Endothelial cell (in vitro differentiated cells): ENCODE measurements at regions not wholly inside any gene's neighbourhood (a gene's known extent, or its start where the extent isn't known, plus 50 kb on each side); places are given as distances from the start of the nearest gene placed in this dataset.

ENCODE experiments used
- DNase-seq: peaks from one replicate; pipeline ENCODE4 v3.0.0; 2021; ENCODE audit warnings: low spot score
- H3K27ac Mint-ChIP-seq: one replicate; pipeline ENCODE4 v1.8.0; 2021; ENCODE audit warnings: mixed read lengths, inconsistent platforms; ENCODE audit not compliant: unreplicated experiment
- H3K27me3 Mint-ChIP-seq: one replicate; pipeline ENCODE4 v1.8.0; 2021; ENCODE audit warnings: mild to moderate bottlenecking, moderate library complexity, mixed read lengths, inconsistent platforms; ENCODE audit not compliant: unreplicated experiment
- H3K36me3 Mint-ChIP-seq: one replicate; pipeline ENCODE4 v1.8.0; 2021; ENCODE audit warnings: mild to moderate bottlenecking, low read depth, mixed read lengths, inconsistent platforms; ENCODE audit not compliant: unreplicated experiment
- H3K4me1 Mint-ChIP-seq: one replicate; pipeline ENCODE4 v1.8.0; 2021; ENCODE audit warnings: mild to moderate bottlenecking, mixed read lengths, inconsistent platforms; ENCODE audit not compliant: unreplicated experiment
- H3K4me3 Mint-ChIP-seq: one replicate; pipeline ENCODE4 v1.8.0; 2021; ENCODE audit warnings: mild to moderate bottlenecking, mixed read lengths, inconsistent platforms; ENCODE audit not compliant: unreplicated experiment
- H3K9me3 Mint-ChIP-seq: one replicate; pipeline ENCODE4 v1.8.0; 2021; ENCODE audit warnings: mixed read lengths, inconsistent platforms; ENCODE audit not compliant: unreplicated experiment
- CTCF ChIP-seq: fragments of 200-600 bp; sonication (generic); IDR thresholded peaks from one replicate; pipeline ENCODE4 v1.5.0; 2021; ENCODE audit warnings: antibody characterized with exemption; ENCODE audit not compliant: unreplicated experiment

GRCh38 chr1:209355415-209355814 is 228.1 kb upstream of the CAMK1G start:
- Mint-ChIP-seq H3K4me1 (no peaks in the 10 kb centered on the region), H3K27ac (no peak overlapping the region), H3K4me3 (no peak overlapping the region), H3K27me3 (no peaks in the 10 kb centered on the region), H3K9me3 (no peaks in the 10 kb centered on the region), H3K36me3 (no peaks in the 10 kb centered on the region)
- DNase-seq: no peak
- no peak for TF ChIP-seq CTCF

GRCh38 chr1:209356976-209357377 is 226.5 kb upstream of the CAMK1G start:
- Mint-ChIP-seq H3K4me3 (no peak overlapping the region), H3K4me1 (no peaks in the 10 kb centered on the region), H3K27ac (no peak overlapping the region), H3K9me3 (no peaks in the 10 kb centered on the region), H3K27me3 (no peaks in the 10 kb centered on the region), H3K36me3 (no peaks in the 10 kb centered on the region)
- DNase-seq: no peak
- no peak for TF ChIP-seq CTCF

GRCh38 chr1:209363112-209363511 is 220.4 kb upstream of the CAMK1G start:
- H3K27ac Mint-ChIP-seq: no peak overlapping the region
- H3K4me1 Mint-ChIP-seq: no peaks in the 10 kb centered on the region
- no peaks in the 10 kb centered on the region for H3K9me3 Mint-ChIP-seq
- H3K4me3 Mint-ChIP-seq: no peak overlapping the region
- H3K27me3 Mint-ChIP-seq: peaks cover under 1% of the 10 kb centered on the region
- no peaks in the 10 kb centered on the region for H3K36me3 Mint-ChIP-seq
- no peak for TF ChIP-seq CTCF
- no peak for DNase-seq

GRCh38 chr1:209364716-209365115 is 218.8 kb upstream of the CAMK1G start:
- Mint-ChIP-seq H3K4me3 (no peak overlapping the region), H3K9me3 (no peaks in the 10 kb centered on the region), H3K36me3 (no peaks in the 10 kb centered on the region), H3K27ac (no peak overlapping the region), H3K4me1 (no peaks in the 10 kb centered on the region), H3K27me3 (peaks cover 2% of the 10 kb centered on the region)
- TF ChIP-seq CTCF: no peak
- DNase-seq: no peak

- Mint-ChIP-seq H3K4me3 (no peak overlapping the region), H3K27ac (no peak overlapping the region), H3K4me1 (no peaks in the 10 kb centered on the region), H3K9me3 (no peaks in the 10 kb centered on the region), H3K36me3 (no peaks in the 10 kb centered on the region), H3K27me3 (peaks cover 2% of the 10 kb centered on the region)
- TF ChIP-seq CTCF: no peak
- DNase-seq: no peak
Observed at GRCh38 chr1:209367061-209367772, 216.3 kb upstream of the CAMK1G start.
